DND-41 (cell line): ENCODE measurements at regions not wholly inside any gene's neighbourhood (a gene's known extent, or its start where the extent isn't known, plus 50 kb on each side); places are given as distances from the start of the nearest gene placed in this dataset.
"Not testable (repeated sequence)": the region's sequence is repeated elsewhere in the genome, so short reads cannot be mapped to it uniquely, and the experiment has no call there.

Experiments
- ATAC-seq: fragments of 200-7000 bp; cut with Tn5 transposase; 3 replicates; pipeline ENCODE4 v1.9.1; 2021; ENCODE audit warnings: low read depth; ENCODE audit not compliant: insufficient read depth
- DNase-seq: peaks from one replicate; pipeline ENCODE4 v3.0.0-alpha.2; 2020
- H2AFZ ChIP-seq: 2 replicates; pipeline ENCODE4 v1.6.0; 2012; ENCODE audit warnings: low read depth, low read length
- H3K27ac ChIP-seq: 2 replicates; pipeline ENCODE4 v1.5.1; 2012; ENCODE audit warnings: low read length, inconsistent platforms
- H3K27me3 ChIP-seq: fragments of 200-600 bp; sonication (generic); 2 replicates; pipeline ENCODE4 v1.6.0; 2012; ENCODE audit warnings: low read length, mild to moderate bottlenecking, inconsistent platforms; ENCODE audit not compliant: insufficient read depth, poor library complexity
- H3K36me3 ChIP-seq: 2 replicates; pipeline ENCODE4 v1.5.1; 2012; ENCODE audit warnings: low read length, inconsistent platforms; ENCODE audit not compliant: insufficient read depth
- H3K4me1 ChIP-seq: 2 replicates; pipeline ENCODE4 v1.5.1; 2012; ENCODE audit warnings: mild to moderate bottlenecking, low read length; ENCODE audit not compliant: insufficient read depth
- H3K4me2 ChIP-seq: 2 replicates; pipeline ENCODE4 v1.6.0; 2012; ENCODE audit warnings: mild to moderate bottlenecking, moderate library complexity, low read length, inconsistent platforms; ENCODE audit not compliant: insufficient read depth
- H3K4me3 ChIP-seq, 2 experiments: fragments of 200-600 bp in 1 of 2; shearing (Covaris generic) in 1 of 2; 2 replicates each; pipeline ENCODE4 v1.5.1; 2012 to 2016; ENCODE audit warnings: inconsistent platforms in 2 of 2, low read length in 2 of 2, mild to moderate bottlenecking in 2 of 2, low read depth in 1 of 2, moderate library complexity in 1 of 2
- H3K79me2 ChIP-seq: 2 replicates; pipeline ENCODE4 v1.6.0; 2012; ENCODE audit warnings: low read length, inconsistent platforms; ENCODE audit not compliant: insufficient read depth
- H3K9ac ChIP-seq: 2 replicates; pipeline ENCODE4 v1.6.0; 2012; ENCODE audit warnings: low read depth, mild to moderate bottlenecking, inconsistent platforms, low read length, moderate library complexity
- H3K9me3 ChIP-seq: 2 replicates; pipeline ENCODE4 v1.5.1; 2012; ENCODE audit warnings: low read length, moderate library complexity, mild to moderate bottlenecking, inconsistent platforms; ENCODE audit not compliant: insufficient read depth, severe bottlenecking
- H4K20me1 ChIP-seq: 2 replicates; pipeline ENCODE4 v1.6.0; 2012; ENCODE audit warnings: low read length; ENCODE audit not compliant: insufficient read depth
- CTCF ChIP-seq: IDR thresholded peaks from 2 replicates; pipeline ENCODE4 v1.5.1; 2012; ENCODE audit warnings: borderline replicate concordance, low read length, moderate library complexity, mild to moderate bottlenecking; ENCODE audit not compliant: poor library complexity, severe bottlenecking; ENCODE audit errors: extremely low read depth
- EZH2 ChIP-seq: IDR thresholded peaks from 3 replicates; pipeline ENCODE4 v1.6.1; 2012; ENCODE audit warnings: borderline replicate concordance, low read depth, mild to moderate bottlenecking, moderate library complexity, low read length, inconsistent platforms; ENCODE audit not compliant: severe bottlenecking

- H3K27ac ChIP-seq, ATAC-seq, H3K4me3 ChIP-seq, H3K36me3 ChIP-seq, H3K9me3 ChIP-seq, DNase-seq, H3K27me3 ChIP-seq, H3K4me2 ChIP-seq, H3K4me1 ChIP-seq, H2AFZ ChIP-seq, H3K9ac ChIP-seq, H4K20me1 ChIP-seq, H3K79me2 ChIP-seq: not testable (repeated sequence)
These were observed 160.2 kb downstream of the TMEM121 start for GRCh38 chr14:105686462-105687170.

GRCh38 chr14:105687171-105688022 lies 161.0 kb downstream of the TMEM121 start:
- peak; percentile 3; the same call in 1 of the 3 replicates for ATAC-seq

GRCh38 chr14:105688023-105688351 lies 161.6 kb downstream of the TMEM121 start:
- not testable (repeated sequence) for H3K27me3 ChIP-seq, H3K9me3 ChIP-seq, H3K4me2 ChIP-seq, DNase-seq, H3K79me2 ChIP-seq, H4K20me1 ChIP-seq, H3K27ac ChIP-seq, H3K4me3 ChIP-seq, H3K9ac ChIP-seq, H3K4me1 ChIP-seq, H2AFZ ChIP-seq, H3K36me3 ChIP-seq
- ATAC-seq, result peak; percentile 59

More at GRCh38 chr14:105687171-105688022, 161.0 kb downstream of the TMEM121 start:
- H4K20me1 ChIP-seq, H3K4me3 ChIP-seq, H3K4me1 ChIP-seq, H3K36me3 ChIP-seq, H3K9me3 ChIP-seq, H3K79me2 ChIP-seq, H3K27ac ChIP-seq, H3K4me2 ChIP-seq, DNase-seq, H2AFZ ChIP-seq, H3K9ac ChIP-seq, H3K27me3 ChIP-seq: not testable (repeated sequence)

GRCh38 chr14:105688664-105689221 lies 162.4 kb downstream of the TMEM121 start:
- not testable (repeated sequence) for H3K4me1 ChIP-seq, H3K9me3 ChIP-seq, H3K36me3 ChIP-seq, H3K9ac ChIP-seq, H2AFZ ChIP-seq, H3K79me2 ChIP-seq, H3K4me3 ChIP-seq, DNase-seq, H3K27me3 ChIP-seq, H4K20me1 ChIP-seq, H3K4me2 ChIP-seq, H3K27ac ChIP-seq, ATAC-seq

GRCh38 chr14:105689722-105690121 lies 163.3 kb downstream of the TMEM121 start:
- no peak for DNase-seq
- H4K20me1 ChIP-seq, result no peaks in the 10 kb centered on the region
- no peak for TF ChIP-seq CTCF
- TF ChIP-seq EZH2, result no peak
- no peak overlapping the region for H3K27ac ChIP-seq
- no peaks in the 10 kb centered on the region for H3K4me1 ChIP-seq
- H3K36me3 ChIP-seq, result no peaks in the 10 kb centered on the region
- no peak overlapping the region for H2AFZ ChIP-seq
- ATAC-seq, result no peak
- H3K79me2 ChIP-seq, result no peaks in the 10 kb centered on the region
- H3K4me2 ChIP-seq, result no peak overlapping the region
- no peak overlapping the region for H3K9ac ChIP-seq
- H3K9me3 ChIP-seq, result no peaks in the 10 kb centered on the region
- H3K4me3 ChIP-seq, result no peak overlapping the region
- H3K27me3 ChIP-seq, result no peaks in the 10 kb centered on the region
